Mucosa of descending colon (tissue), 3 donors: ENCODE measurements at regions not wholly inside any gene's neighbourhood (a gene's known extent, or its start where the extent isn't known, plus 50 kb on each side); places are given as distances from the start of the nearest gene placed in this dataset.

ENCODE experiments used
- ATAC-seq: fragments of 200-7000 bp; cut with Tn5 transposase; one replicate; pipeline ENCODE4 v1.9.1; 2020; ENCODE audit warnings: mild to moderate bottlenecking, moderate library complexity
- DNase-seq, 3 donors: peaks; one replicate each; pipeline ENCODE4 v3.0.0-alpha.2; 2020
- H3K36me3 ChIP-seq: fragments of 200-600 bp; one replicate; pipeline ENCODE4 v1.8.0; 2021; ENCODE audit warnings: low read depth, mild to moderate bottlenecking
- H3K4me1 ChIP-seq: fragments of 200-600 bp; one replicate; pipeline ENCODE4 v1.8.0; 2021; ENCODE audit warnings: low read depth, mild to moderate bottlenecking
- H3K4me3 ChIP-seq: fragments of 200-600 bp; one replicate; pipeline ENCODE4 v1.8.0; 2021; ENCODE audit warnings: mild to moderate bottlenecking
- H3K9me3 ChIP-seq: fragments of 200-600 bp; one replicate; pipeline ENCODE4 v1.8.0; 2021; ENCODE audit warnings: mild to moderate bottlenecking
- CTCF ChIP-seq: fragments of 200-600 bp; IDR thresholded peaks from one replicate; pipeline ENCODE4 v1.8.0; 2022; ENCODE audit warnings: antibody characterized with exemption, mild to moderate bottlenecking
- intact Hi-C, 2 donors: fragments of 100-400 bp; cut with DNase I in 1 of 2; cut with micrococcal nuclease in 1 of 2; formaldehyde crosslinking; loops; one replicate each; pipeline versions ENCODE4 v1.11.0 to v1.11.1; 2022; cut with DNase I, micrococcal nuclease
- donor health status: DM: no; HTN: no; CAD: no; lungs with moderate emphysema.
- donor health status: DM: no; HTN: no; CAD: no.
- donor health status: DM: no; HTN: yes; CAD: no.

- Histone ChIP-seq H3K36me3 (no peaks in the 10 kb centered on the region), H3K4me3 (no peak overlapping the region), H3K4me1 (no peaks in the 10 kb centered on the region), H3K9me3 (peaks cover 36% of the 10 kb centered on the region)
- ATAC-seq (no peak), DNase-seq (no peak)
- intact Hi-C loops: no loop called here
- TF ChIP-seq CTCF: no peak
Observed at GRCh38 chr6:66993272-66993671, 1286.2 kb upstream of the EYS start.

DNA sequence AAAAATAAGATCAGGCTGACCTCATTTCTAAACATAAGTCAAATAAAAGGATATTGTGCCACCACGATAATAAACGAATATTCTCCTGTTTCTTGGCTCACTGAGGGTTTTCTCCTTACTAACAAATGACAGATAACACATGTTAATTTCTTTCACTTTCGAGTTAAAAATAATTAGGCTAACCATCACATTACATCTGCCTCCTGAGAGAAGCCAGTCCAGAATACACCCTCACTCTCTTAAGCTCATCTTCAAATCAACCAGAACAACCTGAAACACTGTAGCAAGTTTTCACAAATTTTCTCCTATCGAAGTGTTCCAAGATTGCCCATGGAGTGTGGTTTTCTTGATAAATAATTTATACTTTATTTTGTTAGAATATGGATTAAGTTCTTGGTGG lies 1285.6 kb upstream of the EYS start:
- no peaks in the 10 kb centered on the region for H3K4me1 ChIP-seq
- ATAC-seq: no peak
- H3K36me3 ChIP-seq: no peaks in the 10 kb centered on the region
- H3K4me3 ChIP-seq: no peak overlapping the region
- intact Hi-C loops: no loop called here
- DNase-seq: no peak
- H3K9me3 ChIP-seq: peaks cover 35% of the 10 kb centered on the region
- TF ChIP-seq CTCF: no peak

DNA sequence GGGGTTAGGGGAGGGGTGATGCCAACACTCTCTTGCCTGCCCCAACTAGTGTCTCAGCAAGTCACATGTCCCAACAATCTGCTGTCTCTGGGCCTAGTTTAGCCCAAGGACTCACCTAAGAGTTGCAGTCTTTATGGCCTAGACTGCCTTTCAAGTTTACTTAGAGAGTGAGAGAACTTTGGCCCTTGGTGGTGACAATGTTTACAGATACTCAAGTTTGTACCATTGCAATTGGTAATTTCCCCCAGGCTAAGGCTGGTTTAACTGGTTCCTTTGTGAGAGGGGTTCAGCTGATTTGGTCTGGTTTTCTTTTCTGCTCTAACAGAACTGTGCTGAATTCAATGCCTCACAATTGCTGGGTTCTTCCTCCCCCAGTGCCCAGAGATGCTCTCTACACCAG lies 1279.9 kb upstream of the EYS start:
- no peak for TF ChIP-seq CTCF
- peak; percentile 83 for ATAC-seq

GRCh38 chr6:66985816-66986215 lies 1278.8 kb upstream of the EYS start:
- ATAC-seq (no peak), DNase-seq (no peak)
- no peak for TF ChIP-seq CTCF
- no peaks in the 10 kb centered on the region for H3K36me3 ChIP-seq
- no peaks in the 10 kb centered on the region for H3K4me1 ChIP-seq
- peaks cover 25% of the 10 kb centered on the region for H3K9me3 ChIP-seq
- no peak overlapping the region for H3K4me3 ChIP-seq
- intact Hi-C loops: no loop called here

More for the DNA sequence above, 1279.9 kb upstream of the EYS start:
- Histone ChIP-seq H3K4me3 (no peak overlapping the region), H3K4me1 (no peaks in the 10 kb centered on the region), H3K9me3 (peaks cover 31% of the 10 kb centered on the region), H3K36me3 (no peaks in the 10 kb centered on the region)
- intact Hi-C loops: no loop called here
- peak in 1 of 3 donors; percentile 7 for DNase-seq

- TF ChIP-seq CTCF: no peak
- intact Hi-C loops: no loop called here
- ATAC-seq: no peak
Observed at GRCh38 chr6:66970373-66970772, 1263.3 kb upstream of the EYS start.

GRCh38 chr6:66965227-66965626 lies 1258.2 kb upstream of the EYS start:
- Histone ChIP-seq H3K36me3 (no peaks in the 10 kb centered on the region), H3K4me3 (no peak overlapping the region), H3K4me1 (no peaks in the 10 kb centered on the region), H3K9me3 (peaks cover 11% of the 10 kb centered on the region)
- DNase-seq: no peak
- ATAC-seq: no peak
- no peak for TF ChIP-seq CTCF
- intact Hi-C loops: no loop called here

More at GRCh38 chr6:66970373-66970772, 1263.3 kb upstream of the EYS start:
- no peak overlapping the region for H3K4me3 ChIP-seq
- no peak for DNase-seq
- no peaks in the 10 kb centered on the region for H3K4me1 ChIP-seq
- H3K36me3 ChIP-seq: no peaks in the 10 kb centered on the region
- H3K9me3 ChIP-seq: peaks cover 3% of the 10 kb centered on the region
